ENCODE measurements at regions not wholly inside any gene's neighbourhood (a gene's known extent, or its start where the extent isn't known, plus 50 kb on each side); places are given as distances from the start of the nearest gene placed in this dataset.

DNA sequence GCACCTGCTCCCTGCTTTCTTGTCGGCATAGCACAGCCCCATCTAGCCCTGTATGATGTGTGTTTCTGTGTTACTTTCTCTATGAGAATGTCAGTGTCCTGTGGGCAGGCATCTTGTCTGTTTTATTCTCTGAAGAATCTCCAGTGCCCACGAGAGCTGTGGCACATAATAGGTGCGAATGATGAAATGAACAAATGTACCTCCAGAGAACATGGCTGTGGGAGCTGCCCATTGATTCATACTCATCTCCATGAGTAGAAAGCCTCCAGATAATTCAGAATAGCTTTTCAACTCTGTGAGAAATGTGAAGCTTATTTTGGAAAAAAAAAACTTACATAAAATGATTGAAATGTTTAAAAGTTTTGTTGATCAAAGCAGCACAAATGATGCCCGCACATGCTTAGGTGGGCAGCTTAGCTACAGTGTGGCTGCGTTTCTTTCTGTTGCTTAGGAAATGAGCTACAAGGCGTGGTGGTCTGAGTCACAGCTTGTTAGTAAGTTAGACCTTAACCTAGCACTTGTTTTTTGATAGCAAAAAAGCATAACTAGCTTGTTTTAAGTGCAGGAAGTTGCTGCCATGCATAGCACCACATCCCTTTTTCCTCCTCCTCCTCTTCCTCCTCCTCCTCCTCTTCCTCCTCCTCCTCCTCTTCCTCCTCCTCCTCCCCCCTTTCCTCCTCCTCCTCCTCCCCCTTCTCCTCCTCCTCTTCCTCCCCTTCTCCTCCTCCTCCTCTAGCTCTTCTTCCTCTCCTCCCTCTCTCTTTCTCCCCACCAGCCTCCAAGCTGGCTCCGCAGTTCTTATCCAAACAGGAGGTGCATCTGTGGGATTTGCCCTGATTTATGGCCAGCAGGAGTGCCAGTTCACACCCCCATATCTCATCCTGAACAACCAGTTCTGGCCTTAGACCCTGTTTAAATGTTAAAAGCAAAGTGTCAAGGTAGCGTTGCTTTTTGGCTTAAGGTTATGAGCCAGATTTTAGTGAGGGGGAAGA is 221.5 kb downstream of the IRF8 start:
- no peak overlapping the region for H3K27ac ChIP-seq (ENCODE audit: low read depth, low read length)
- no peaks in the 10 kb centered on the region for H3K79me2 ChIP-seq (ENCODE audit: control insufficient read depth, insufficient read depth, low read length, unreplicated experiment)
- H3K4me1 ChIP-seq (ENCODE audit: control insufficient read depth, insufficient read depth, low read length, unreplicated experiment): no peaks in the 10 kb centered on the region
- peaks cover 27% of the 10 kb centered on the region for H3K27me3 ChIP-seq (ENCODE audit: insufficient read depth, low read length)
- H3K4me3 ChIP-seq (ENCODE audit: low read depth, low read length): no peak overlapping the region
- H2AFZ ChIP-seq (ENCODE audit: low read length, unreplicated experiment): no peak overlapping the region
- H3K36me3 ChIP-seq (ENCODE audit: insufficient read depth, low read length): no peaks in the 10 kb centered on the region

DNA sequence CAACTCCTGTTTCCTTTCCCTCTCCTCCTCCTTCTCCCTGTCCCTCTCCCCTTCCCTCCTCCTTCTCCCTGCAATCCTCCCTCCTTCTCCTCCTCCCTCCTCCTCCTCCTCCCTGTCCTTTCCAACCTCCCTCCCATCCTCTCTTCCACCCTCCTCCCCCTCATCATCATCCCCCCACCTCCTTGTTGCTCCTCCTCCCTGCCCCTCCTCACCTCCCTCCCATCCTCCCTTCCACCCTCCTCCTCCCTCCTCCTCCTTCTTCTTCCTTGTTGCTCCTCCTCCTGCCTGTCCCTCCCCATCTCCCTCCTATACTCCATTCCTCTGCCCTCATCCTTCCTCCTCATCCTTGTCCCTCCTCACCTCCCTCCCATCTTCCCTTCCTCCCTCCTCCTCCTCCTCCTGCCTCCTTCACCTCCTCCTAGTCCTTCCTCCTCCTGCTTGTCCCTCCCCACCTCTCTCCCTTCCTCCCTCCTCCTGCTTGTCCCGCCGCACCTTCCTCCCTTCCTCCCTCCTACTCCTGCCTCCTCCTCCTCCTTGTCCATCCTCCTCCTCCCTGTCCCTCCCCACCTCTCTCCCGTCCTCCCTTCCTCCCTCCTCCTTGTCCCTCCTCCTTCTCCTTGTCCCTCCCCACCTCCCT is 222.5 kb downstream of the IRF8 start:
- Histone ChIP-seq H2AFZ (ENCODE audit: low read length, unreplicated experiment) (no peak overlapping the region), H3K79me2 (ENCODE audit: control insufficient read depth, insufficient read depth, low read length, unreplicated experiment) (no peaks in the 10 kb centered on the region), H3K27me3 (ENCODE audit: insufficient read depth, low read length) (peaks cover 32% of the 10 kb centered on the region), H3K36me3 (ENCODE audit: insufficient read depth, low read length) (no peaks in the 10 kb centered on the region), H3K27ac (ENCODE audit: low read depth, low read length) (no peak overlapping the region), H3K4me3 (ENCODE audit: low read depth, low read length) (no peak overlapping the region), H3K4me1 (ENCODE audit: control insufficient read depth, insufficient read depth, low read length, unreplicated experiment) (no peaks in the 10 kb centered on the region)

DNA sequence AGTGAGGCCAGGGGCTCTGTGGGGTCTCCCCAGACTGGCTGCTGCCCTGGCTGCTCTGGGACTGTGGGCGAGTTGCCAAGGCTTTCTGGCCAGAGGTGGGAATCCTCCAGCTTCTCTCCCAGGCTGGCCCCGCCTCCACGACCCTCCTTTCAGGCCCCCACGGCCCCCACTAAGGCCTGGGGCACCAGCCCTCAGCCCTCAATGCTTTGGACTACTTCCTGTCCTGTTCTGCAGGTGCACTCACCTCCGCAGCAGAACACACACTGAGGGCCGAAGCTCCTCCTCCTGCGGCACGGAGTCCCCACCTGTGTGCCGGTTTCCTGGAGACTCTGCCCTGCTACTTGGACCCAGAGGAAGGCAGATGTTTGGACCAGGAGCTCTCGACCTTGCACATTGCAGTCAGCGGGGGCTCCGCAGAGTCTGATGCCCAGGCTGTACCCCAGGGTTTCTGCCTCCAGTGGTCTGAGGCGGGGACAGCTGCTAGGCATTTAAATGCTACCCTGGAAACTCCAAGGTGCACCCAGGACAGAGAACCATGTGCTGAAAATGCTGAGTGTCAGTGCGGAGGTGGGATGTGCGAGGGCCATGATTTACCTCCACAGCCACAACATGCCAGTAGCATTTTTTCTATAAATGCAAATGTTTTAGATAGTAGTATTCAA is 223.8 kb downstream of the IRF8 start:
- Histone ChIP-seq H3K27ac (ENCODE audit: low read depth, low read length) (no peak overlapping the region), H3K79me2 (ENCODE audit: control insufficient read depth, insufficient read depth, low read length, unreplicated experiment) (no peaks in the 10 kb centered on the region), H2AFZ (ENCODE audit: low read length, unreplicated experiment) (no peak overlapping the region), H3K36me3 (ENCODE audit: insufficient read depth, low read length) (no peaks in the 10 kb centered on the region), H3K4me1 (ENCODE audit: control insufficient read depth, insufficient read depth, low read length, unreplicated experiment) (no peaks in the 10 kb centered on the region), H3K27me3 (ENCODE audit: insufficient read depth, low read length) (peaks cover 32% of the 10 kb centered on the region), H3K4me3 (ENCODE audit: low read depth, low read length) (no peak overlapping the region)

DNA sequence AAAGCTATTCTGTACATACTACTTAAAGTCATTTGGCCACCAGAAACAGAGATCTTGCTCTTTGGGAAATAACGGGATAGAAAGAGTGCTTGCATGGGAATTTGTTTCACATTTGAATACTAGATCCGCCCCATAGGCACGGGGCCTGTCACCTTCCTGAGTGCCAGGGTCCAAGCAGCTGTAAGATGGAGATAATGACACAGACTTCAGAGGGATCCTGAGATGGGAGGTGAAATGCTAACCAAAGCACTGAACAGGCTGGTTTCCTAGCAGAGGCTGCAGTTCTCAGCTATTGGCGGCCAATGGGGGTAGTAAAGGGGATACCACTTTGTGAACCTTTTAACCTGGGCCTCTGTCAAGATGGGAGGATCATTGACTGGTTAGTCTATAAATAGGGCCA is 225.4 kb downstream of the IRF8 start:
- no peaks in the 10 kb centered on the region for H3K4me1 ChIP-seq (ENCODE audit: control insufficient read depth, insufficient read depth, low read length, unreplicated experiment)
- no peaks in the 10 kb centered on the region for H3K36me3 ChIP-seq (ENCODE audit: insufficient read depth, low read length)
- H3K4me3 ChIP-seq (ENCODE audit: low read depth, low read length): no peak overlapping the region
- no peak overlapping the region for H3K27ac ChIP-seq (ENCODE audit: low read depth, low read length)
- no peaks in the 10 kb centered on the region for H3K79me2 ChIP-seq (ENCODE audit: control insufficient read depth, insufficient read depth, low read length, unreplicated experiment)
- no peak overlapping the region for H2AFZ ChIP-seq (ENCODE audit: low read length, unreplicated experiment)
- peaks cover 32% of the 10 kb centered on the region for H3K27me3 ChIP-seq (ENCODE audit: insufficient read depth, low read length)

DNA sequence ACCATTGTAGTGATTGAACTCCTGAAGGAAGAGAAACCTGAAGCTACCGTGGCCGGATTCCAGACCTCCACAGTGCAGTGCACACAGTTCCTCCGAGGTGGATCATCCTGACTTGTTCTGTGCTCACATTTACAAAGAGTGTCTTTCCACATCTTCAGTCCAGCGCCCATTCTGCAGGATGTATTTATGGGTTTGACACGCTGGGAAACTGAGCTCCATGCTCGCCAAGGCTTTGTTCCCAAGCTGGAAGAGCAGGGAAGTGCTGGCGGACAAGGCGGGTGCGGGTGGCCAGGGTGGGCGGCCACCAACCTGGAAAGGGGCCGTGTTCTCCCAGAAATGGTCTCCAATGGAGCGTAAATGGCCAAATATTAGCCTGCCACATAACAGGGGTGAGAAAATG is 227.9 kb downstream of the IRF8 start:
- H3K4me1 ChIP-seq (ENCODE audit: control insufficient read depth, insufficient read depth, low read length, unreplicated experiment): no peaks in the 10 kb centered on the region
- H2AFZ ChIP-seq (ENCODE audit: low read length, unreplicated experiment): no peak overlapping the region
- peaks cover 24% of the 10 kb centered on the region for H3K27me3 ChIP-seq (ENCODE audit: insufficient read depth, low read length)

GRCh38 chr16:86127366-86127765 is 228.4 kb downstream of the IRF8 start:
- Histone ChIP-seq H3K79me2 (ENCODE audit: control insufficient read depth, insufficient read depth, low read length, unreplicated experiment) (no peaks in the 10 kb centered on the region), H3K27me3 (ENCODE audit: insufficient read depth, low read length) (peaks cover 19% of the 10 kb centered on the region), H3K36me3 (ENCODE audit: insufficient read depth, low read length) (no peaks in the 10 kb centered on the region), H2AFZ (ENCODE audit: low read length, unreplicated experiment) (no peak overlapping the region), H3K4me1 (ENCODE audit: control insufficient read depth, insufficient read depth, low read length, unreplicated experiment) (no peaks in the 10 kb centered on the region), H3K4me3 (ENCODE audit: low read depth, low read length) (no peak overlapping the region), H3K27ac (ENCODE audit: low read depth, low read length) (no peak overlapping the region)

More for the DNA sequence above, 227.9 kb downstream of the IRF8 start:
- no peak overlapping the region for H3K27ac ChIP-seq (ENCODE audit: low read depth, low read length)
- no peaks in the 10 kb centered on the region for H3K79me2 ChIP-seq (ENCODE audit: control insufficient read depth, insufficient read depth, low read length, unreplicated experiment)
- H3K4me3 ChIP-seq (ENCODE audit: low read depth, low read length): no peak overlapping the region
- H3K36me3 ChIP-seq (ENCODE audit: insufficient read depth, low read length): no peaks in the 10 kb centered on the region

- Histone ChIP-seq H3K27ac (ENCODE audit: low read depth, low read length) (no peak overlapping the region), H3K79me2 (ENCODE audit: control insufficient read depth, insufficient read depth, low read length, unreplicated experiment) (no peaks in the 10 kb centered on the region), H3K27me3 (ENCODE audit: insufficient read depth, low read length) (peaks cover 17% of the 10 kb centered on the region), H3K4me1 (ENCODE audit: control insufficient read depth, insufficient read depth, low read length, unreplicated experiment) (no peaks in the 10 kb centered on the region), H3K4me3 (ENCODE audit: low read depth, low read length) (no peak overlapping the region), H2AFZ (ENCODE audit: low read length, unreplicated experiment) (no peak overlapping the region), H3K36me3 (ENCODE audit: insufficient read depth, low read length) (no peaks in the 10 kb centered on the region)
Observed at GRCh38 chr16:86128246-86128645, 229.3 kb downstream of the IRF8 start.

DNA sequence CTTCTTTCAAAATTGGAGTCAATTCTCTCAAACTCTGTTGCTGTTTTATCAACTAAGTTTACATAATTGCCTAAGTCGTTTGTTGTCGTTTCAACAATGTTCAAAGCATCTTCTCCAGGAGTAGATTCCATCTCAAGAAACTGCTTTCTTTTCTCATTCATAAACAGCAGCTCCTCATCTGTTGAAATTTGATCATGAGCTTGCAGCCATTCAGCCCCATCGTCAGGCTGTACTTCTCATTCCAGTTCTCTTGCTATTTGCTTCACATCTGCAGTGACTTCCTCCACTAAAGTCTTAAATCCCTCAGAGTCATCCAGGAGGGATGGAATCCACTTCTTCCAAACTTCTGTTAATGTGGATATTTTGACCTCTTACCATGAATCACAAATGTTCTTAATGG is 230.6 kb downstream of the IRF8 start:
- Histone ChIP-seq H3K36me3 (ENCODE audit: insufficient read depth, low read length) (no peaks in the 10 kb centered on the region), H3K27me3 (ENCODE audit: insufficient read depth, low read length) (peaks cover 13% of the 10 kb centered on the region), H3K4me1 (ENCODE audit: control insufficient read depth, insufficient read depth, low read length, unreplicated experiment) (no peaks in the 10 kb centered on the region), H2AFZ (ENCODE audit: low read length, unreplicated experiment) (no peak overlapping the region), H3K79me2 (ENCODE audit: control insufficient read depth, insufficient read depth, low read length, unreplicated experiment) (no peaks in the 10 kb centered on the region), H3K4me3 (ENCODE audit: low read depth, low read length) (no peak overlapping the region), H3K27ac (ENCODE audit: low read depth, low read length) (no peak overlapping the region)

GRCh38 chr16:86133377-86133776 is 234.4 kb downstream of the IRF8 start:
- no peaks in the 10 kb centered on the region for H3K27me3 ChIP-seq (ENCODE audit: insufficient read depth, low read length)
- no peak overlapping the region for H3K4me3 ChIP-seq (ENCODE audit: low read depth, low read length)
- H2AFZ ChIP-seq (ENCODE audit: low read length, unreplicated experiment): no peak overlapping the region
- no peak overlapping the region for H3K27ac ChIP-seq (ENCODE audit: low read depth, low read length)
- H3K79me2 ChIP-seq (ENCODE audit: control insufficient read depth, insufficient read depth, low read length, unreplicated experiment): no peaks in the 10 kb centered on the region
- H3K36me3 ChIP-seq (ENCODE audit: insufficient read depth, low read length): no peaks in the 10 kb centered on the region
- H3K4me1 ChIP-seq (ENCODE audit: control insufficient read depth, insufficient read depth, low read length, unreplicated experiment): no peaks in the 10 kb centered on the region

DNA sequence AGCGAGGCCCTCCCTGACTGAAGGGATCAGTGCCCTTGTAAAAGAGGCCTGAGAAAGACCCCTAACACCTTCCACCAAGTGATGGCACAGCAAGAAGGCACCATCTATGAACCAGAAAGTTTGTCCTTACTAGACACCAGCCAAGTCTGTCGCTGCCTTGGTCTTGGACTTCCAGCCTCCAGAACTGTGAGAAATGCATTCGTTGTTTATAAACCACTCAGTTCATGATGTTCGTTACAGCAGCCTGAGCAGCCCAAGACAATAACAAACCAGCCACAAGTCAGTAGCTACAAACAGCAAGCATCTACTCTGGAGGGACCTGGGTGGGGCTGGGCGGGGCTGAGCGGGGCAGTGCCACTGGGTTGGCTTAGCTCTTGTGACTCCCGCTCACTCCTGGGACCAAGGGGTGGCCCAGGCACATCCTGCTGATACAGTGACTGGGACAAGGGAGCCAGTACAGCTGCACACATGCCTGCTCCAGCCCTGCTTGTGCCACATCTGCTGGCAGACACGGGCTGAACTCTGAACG is 234.9 kb downstream of the IRF8 start:
- H2AFZ ChIP-seq (ENCODE audit: low read length, unreplicated experiment): no peak overlapping the region
- H3K36me3 ChIP-seq (ENCODE audit: insufficient read depth, low read length): no peaks in the 10 kb centered on the region
- H3K4me1 ChIP-seq (ENCODE audit: control insufficient read depth, insufficient read depth, low read length, unreplicated experiment): no peaks in the 10 kb centered on the region
- H3K4me3 ChIP-seq (ENCODE audit: low read depth, low read length): no peak overlapping the region
- H3K27me3 ChIP-seq (ENCODE audit: insufficient read depth, low read length): no peaks in the 10 kb centered on the region
- H3K27ac ChIP-seq (ENCODE audit: low read depth, low read length): no peak overlapping the region
- no peaks in the 10 kb centered on the region for H3K79me2 ChIP-seq (ENCODE audit: control insufficient read depth, insufficient read depth, low read length, unreplicated experiment)
